AG04449 (cell line): ENCODE measurements at regions not wholly inside any gene's neighbourhood (a gene's known extent, or its start where the extent isn't known, plus 50 kb on each side); places are given as distances from the start of the nearest gene placed in this dataset.

Experiments
- CTCF ChIA-PET: fragments of 350-600 bp; formaldehyde crosslinking; extraction: SDS; loops from one replicate; lab custom pipeline; 2021; ENCODE audit warnings: antibody characterized with exemption; lab: Yijun Ruan, JAX
- POLR2A ChIA-PET: fragments of 400-600, 350-600 bp; formaldehyde crosslinking; extraction: SDS; loops from one replicate; lab custom pipeline; 2020; ENCODE audit warnings: antibody characterized with exemption, inconsistent platforms; lab: Yijun Ruan, JAX
- DNase-seq: peaks from one replicate; pipeline ENCODE4 v3.0.0-alpha.2; 2010; ENCODE audit warnings: low read depth, low spot score
- H3K4me3 ChIP-seq: 2 replicates; pipeline ENCODE4 v1.5.1; 2011; ENCODE audit warnings: low read depth, mild to moderate bottlenecking, control low read depth, low read length
- TF ChIP-seq, protein P1 (sequence below): IDR thresholded peaks from one replicate; pipeline ENCODE4 v1.5.1; 2011; ENCODE audit warnings: mild to moderate bottlenecking, moderate library complexity, low read length, control low read depth, inconsistent platforms; ENCODE audit not compliant: insufficient read depth; ENCODE audit errors: missing control alignments

DNA sequence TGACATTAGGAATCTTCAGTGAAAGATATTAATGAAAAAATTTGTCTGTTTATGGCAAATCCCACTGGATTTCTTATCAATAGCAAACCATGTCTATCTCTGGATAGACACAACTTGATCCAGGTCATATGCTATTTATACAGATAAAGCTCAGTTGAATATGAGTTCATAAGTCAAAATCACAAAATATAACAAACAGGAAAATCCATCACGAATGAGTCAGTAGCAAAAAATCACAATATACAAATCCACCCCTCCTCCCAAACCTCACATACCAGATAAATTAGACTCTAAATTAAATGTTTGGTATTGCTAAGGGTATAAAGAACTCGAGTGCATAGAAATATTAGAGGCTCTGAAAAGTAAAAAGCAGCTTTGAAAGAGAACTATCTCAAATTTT, 420.5 kb downstream of the TLL1 start:
- CTCF ChIA-PET: no interaction called here
- DNase-seq: no peak

DNA sequence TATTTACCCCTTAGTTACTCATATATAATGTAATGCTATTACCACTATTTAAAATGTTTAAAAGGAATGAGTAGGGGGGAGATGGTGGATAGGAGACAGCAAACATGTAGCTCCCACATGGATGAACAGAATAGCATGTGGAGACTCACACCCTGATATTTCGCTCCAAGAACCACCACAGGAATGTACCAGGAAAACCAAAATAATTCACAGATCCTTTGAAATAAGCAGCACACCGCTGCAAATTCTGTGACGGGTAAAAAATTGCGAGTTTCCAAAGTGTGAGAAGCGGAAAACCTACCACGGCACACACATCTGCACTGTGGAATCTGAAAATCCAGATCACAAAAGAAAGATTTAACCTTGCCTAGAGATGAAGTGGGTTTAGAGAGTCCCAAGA, 428.2 kb downstream of the TLL1 start:
- no peak for DNase-seq
- TF ChIP-seq, protein P1, sequence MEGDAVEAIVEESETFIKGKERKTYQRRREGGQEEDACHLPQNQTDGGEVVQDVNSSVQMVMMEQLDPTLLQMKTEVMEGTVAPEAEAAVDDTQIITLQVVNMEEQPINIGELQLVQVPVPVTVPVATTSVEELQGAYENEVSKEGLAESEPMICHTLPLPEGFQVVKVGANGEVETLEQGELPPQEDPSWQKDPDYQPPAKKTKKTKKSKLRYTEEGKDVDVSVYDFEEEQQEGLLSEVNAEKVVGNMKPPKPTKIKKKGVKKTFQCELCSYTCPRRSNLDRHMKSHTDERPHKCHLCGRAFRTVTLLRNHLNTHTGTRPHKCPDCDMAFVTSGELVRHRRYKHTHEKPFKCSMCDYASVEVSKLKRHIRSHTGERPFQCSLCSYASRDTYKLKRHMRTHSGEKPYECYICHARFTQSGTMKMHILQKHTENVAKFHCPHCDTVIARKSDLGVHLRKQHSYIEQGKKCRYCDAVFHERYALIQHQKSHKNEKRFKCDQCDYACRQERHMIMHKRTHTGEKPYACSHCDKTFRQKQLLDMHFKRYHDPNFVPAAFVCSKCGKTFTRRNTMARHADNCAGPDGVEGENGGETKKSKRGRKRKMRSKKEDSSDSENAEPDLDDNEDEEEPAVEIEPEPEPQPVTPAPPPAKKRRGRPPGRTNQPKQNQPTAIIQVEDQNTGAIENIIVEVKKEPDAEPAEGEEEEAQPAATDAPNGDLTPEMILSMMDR: no peak
- no peak overlapping the region for H3K4me3 ChIP-seq
- ChIA-PET CTCF (interaction anchor here (0.8 to 1.4 kb wide), 3 partner anchors 10 to 292 kb away, joined by 3 to 6 read pairs (median 4); no protein-coding TSS in a partner anchor), POLR2A (no interaction called here)

More for the DNA sequence above, 420.5 kb downstream of the TLL1 start:
- TF ChIP-seq, protein P1: no peak
- POLR2A ChIA-PET: no interaction called here
- no peak overlapping the region for H3K4me3 ChIP-seq

DNA sequence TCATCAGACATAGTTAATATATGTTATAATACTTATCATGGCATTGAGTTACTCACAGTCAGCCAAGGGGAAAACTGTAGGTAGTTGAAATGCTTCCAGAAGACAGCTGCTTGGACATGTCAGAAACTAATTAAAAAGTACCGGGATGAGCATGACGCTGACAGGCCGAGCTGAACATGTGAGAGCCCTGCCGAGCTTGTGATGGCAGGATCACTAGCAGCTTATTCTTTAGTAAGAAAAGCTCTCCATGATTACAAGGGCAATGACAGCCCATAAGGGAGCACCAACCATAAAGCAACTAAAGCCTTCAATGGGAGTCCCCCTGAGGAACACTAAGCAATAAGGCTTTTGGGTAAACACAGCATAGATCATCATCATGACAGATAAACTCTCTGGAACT, 435.6 kb downstream of the TLL1 start:
- DNase-seq: no peak
- ChIA-PET CTCF (no interaction called here), POLR2A (no interaction called here)
- no peak overlapping the region for H3K4me3 ChIP-seq
- TF ChIP-seq, protein P1: no peak

DNA sequence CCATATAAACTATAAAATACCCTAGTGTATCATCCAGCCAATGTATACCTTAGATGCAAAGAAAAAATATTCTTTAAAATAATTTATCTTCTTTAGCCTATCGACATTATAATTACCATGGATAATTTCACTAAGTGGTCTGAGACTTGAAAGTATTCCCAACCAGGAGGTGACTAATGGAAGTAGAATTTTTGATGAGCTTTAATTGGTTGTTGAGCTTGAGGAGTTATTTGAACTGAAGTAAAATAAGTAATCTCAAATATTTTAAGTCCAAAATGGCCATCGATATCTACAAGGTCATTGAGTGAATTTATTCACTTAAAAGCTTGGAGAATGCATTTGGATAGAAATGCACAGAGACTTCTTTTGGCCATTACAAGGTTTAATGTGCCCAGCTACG, 436.2 kb downstream of the TLL1 start:
- CTCF ChIA-PET: no interaction called here
- DNase-seq: no peak
- TF ChIP-seq, protein P1: no peak
- no peak overlapping the region for H3K4me3 ChIP-seq
- POLR2A ChIA-PET: interaction anchor here (0.7 kb wide), 1 partner anchor 341 kb away, joined by 3 read pairs; no protein-coding TSS in a partner anchor

DNA sequence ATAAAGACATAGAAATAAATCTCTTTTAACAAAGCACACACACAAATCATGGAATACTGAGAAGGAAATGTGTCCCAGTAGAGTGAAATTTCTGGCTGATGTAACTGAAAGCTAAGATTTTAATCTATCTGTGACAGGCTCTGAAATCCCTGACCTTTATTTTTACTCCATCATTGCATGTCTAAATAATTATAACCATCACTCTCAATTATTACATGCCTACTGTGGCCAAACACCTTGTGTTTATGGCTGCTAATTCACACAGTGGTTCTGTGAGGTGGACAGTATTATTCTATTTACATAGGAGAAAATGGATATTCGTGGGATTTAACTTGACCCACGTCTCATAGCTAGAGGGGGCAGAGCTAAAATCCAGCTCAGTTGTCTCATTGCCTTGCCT, 438.1 kb downstream of the TLL1 start:
- CTCF ChIA-PET: interaction anchor here (0.8 to 1.5 kb wide), 4 partner anchors 8 to 283 kb away, joined by 3 to 6 read pairs (median 3); no protein-coding TSS in a partner anchor
- POLR2A ChIA-PET: no interaction called here
- H3K4me3 ChIP-seq: no peak overlapping the region
- TF ChIP-seq, protein P1: no peak
- DNase-seq: no peak

DNA sequence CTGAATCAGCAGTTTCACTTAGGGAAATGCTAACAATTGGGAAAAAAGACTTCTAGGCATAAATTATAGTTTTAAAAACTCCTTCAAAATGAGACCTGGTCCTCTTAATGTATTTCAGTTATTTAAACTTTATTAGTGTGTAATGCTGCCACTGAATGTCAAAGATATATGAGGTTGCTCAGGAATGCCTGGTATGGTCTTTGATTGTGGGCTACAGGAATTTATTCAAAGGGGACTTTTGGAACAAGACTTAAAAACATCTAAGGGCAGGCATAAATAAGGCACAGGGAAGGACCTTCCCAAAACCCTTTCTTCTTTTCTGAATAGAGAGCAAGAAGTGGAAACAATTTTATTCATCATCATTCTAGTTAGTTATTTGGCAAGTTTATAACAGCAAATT, 439.1 kb downstream of the TLL1 start:
- POLR2A ChIA-PET: no interaction called here
- DNase-seq: no peak
- no peak overlapping the region for H3K4me3 ChIP-seq
- TF ChIP-seq, protein P1: no peak
- CTCF ChIA-PET: interaction anchor here (1.2 to 1.5 kb wide), 2 partner anchors 10 to 282 kb away, joined by 3 to 6 read pairs; no protein-coding TSS in a partner anchor
